ENCODE measurements at regions not wholly inside any gene's neighbourhood (a gene's known extent, or its start where the extent isn't known, plus 50 kb on each side); places are given as distances from the start of the nearest gene placed in this dataset.

GRCh38 chr5:74953937-74954720 is 87.9 kb upstream of the FAM169A start:
- DNase-seq: peak; percentile 75

GRCh38 chr5:74953554-74953936 is 87.4 kb upstream of the FAM169A start:
- DNase-seq: no peak

DNA sequence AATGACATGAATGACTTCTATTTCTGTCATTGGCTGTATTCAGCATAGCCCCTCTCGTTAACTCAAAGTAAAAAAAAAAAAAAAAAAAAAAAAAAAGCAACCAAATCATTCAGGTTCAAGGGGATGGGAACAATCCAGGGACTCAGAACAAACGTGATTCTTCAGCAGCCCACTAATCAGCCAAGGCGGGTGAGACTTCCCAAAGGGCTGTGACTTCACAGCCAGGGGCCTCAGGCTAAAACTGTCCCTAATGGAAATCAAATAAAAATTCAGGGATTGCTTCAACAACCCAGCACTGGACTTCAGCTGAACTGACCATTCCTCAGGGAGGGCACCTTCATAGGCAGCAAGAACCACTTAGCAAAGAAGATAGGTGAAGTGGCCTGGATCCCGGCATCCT is 86.2 kb upstream of the FAM169A start:
- DNase-seq: no peak

DNA sequence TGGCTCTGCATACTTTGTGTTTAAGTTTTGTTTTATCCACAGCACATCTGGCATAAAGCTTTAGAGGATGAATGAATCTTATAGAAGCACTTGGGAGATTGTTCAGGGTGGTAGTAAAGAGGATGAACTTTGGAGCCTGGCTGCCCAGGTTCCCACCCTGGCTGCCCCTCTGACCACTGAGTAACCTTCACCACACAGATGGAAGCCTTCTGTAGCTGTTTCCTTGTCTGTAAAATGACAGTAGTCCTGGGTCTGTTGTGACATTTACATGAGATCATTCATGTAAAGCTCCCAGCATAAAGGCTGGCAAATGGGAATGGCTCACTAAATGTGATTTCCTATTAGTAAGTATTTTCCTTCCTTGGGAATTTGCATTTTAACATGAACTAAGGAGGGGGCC is 85.7 kb upstream of the FAM169A start:
- DNase-seq: no peak

DNA sequence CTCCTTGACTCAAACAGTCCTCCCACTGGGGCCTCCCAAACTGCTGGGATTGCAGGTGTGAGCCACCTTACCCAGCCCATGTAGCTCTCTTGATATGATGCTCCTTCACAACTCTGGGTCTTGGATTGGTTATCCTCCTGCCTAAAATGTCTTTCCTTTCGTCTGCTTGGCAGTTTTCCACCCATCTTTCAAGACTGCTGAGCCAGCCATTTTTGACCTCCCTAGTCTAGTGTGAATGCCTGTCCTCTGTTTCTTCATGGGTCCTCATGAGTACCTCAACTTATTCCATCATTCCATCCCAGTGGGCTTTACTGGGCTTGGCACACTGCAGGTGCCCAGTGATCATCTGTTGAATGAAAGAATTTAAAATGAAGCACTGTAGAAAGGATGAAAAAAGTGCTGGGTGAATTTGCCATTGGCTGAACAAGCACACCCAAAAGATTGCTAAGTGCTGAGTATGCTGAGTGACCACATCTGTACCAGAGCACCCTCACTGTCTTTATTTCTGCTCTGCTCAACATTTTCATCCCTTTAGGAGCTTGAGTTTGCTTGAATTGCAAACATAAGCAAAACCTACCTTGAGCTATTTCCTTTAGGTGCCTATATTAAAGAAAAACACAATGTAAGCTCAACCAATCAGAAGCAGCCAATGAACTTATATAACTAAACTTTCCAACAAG is 84.8 kb upstream of the FAM169A start:
- DNase-seq: peak; percentile 54

- peak; percentile 27 for DNase-seq
Observed at GRCh38 chr5:74949976-74950375, 83.8 kb upstream of the FAM169A start.

DNA sequence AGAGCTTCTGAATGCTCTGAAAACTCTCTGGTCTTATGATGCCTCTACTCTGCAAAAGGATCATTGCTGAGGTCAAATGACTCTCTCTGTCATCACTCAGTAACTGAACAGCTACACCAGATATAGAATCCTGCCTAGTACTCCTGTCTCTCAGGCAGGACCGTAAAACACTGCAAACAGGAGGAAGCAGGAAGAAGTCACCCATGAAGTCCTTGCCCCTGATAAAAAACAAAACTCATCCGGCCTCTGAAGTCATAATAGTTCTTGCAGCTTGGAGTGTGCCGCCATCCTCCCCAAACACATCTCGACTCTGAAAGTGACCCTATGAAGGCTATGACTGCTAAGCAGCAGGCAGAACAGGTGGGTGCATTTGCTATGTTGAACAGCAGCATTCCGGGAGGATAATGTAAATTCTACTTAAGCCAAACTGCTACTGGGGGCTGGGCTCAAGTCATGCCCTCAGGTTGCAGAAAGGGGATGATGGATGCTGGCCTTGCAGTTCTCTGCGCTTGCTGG is 81.9 kb upstream of the FAM169A start:
- peak; percentile 76 for DNase-seq

- DNase-seq: no peak
Observed at GRCh38 chr5:74946471-74946870, 80.3 kb upstream of the FAM169A start.

DNA sequence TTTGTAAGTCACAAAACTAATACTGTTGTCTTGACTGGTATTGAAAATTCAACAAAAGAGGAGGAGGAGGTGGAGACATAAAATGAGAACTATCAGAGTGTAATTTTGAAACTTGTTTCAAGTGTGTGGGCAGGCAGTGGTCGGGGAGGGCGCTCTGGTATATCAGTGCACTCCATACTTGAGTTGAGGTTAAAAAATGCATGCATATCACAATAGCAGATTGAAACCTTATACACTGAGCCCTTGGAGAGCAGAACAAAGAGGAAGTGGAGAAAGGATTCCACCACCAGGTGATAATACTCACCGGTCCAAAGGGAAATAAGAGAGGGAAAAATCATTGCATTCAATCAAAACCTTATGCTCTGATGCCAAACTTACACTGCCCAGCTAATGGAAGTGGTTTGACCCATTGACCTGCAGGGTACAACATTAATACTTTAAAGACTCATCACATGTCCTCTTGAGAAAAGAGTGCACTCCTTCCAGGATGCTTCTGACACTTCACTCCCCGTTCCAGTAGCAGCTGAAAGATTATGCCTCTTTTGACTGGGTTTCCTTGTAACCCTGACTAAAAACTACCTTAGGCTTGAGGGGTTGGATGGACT is 79.5 kb upstream of the FAM169A start:
- DNase-seq: peak; percentile 21

GRCh38 chr5:74943905-74944304 is 77.7 kb upstream of the FAM169A start:
- DNase-seq: no peak

DNA sequence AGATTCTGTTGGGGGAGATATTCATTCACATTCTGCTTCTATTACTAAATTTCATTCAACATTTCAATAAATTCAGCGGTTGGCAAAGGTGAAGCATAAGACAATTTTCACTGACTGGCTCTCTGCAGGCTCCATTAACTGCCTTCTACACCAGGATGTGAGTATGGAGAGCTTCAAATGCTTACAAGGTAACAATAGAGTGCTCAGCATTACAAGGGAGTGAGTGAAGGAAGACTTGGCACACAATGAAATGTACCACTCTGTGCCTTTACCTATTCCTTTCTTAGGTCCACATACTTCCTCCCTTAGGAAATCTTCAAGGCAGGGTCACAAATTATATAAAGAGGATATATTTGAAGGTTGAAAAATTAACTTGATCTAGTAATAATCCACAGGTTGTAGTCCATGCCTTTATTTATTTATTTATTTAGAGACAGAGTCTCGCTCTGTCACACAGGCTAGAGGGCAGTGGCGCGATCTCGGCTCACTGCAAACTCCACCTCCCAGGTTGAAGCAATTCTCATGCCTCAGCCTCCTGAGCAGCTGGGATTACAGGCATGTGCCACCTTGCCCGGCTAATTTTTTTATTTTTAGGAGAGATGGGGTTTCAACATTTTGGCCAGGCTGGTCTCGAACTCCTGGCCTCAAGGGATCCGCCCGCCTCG is 76.6 kb upstream of the FAM169A start:
- DNase-seq: no peak

GRCh38 chr5:74940782-74941353 is 74.7 kb upstream of the FAM169A start:
- no peak for DNase-seq

DNA sequence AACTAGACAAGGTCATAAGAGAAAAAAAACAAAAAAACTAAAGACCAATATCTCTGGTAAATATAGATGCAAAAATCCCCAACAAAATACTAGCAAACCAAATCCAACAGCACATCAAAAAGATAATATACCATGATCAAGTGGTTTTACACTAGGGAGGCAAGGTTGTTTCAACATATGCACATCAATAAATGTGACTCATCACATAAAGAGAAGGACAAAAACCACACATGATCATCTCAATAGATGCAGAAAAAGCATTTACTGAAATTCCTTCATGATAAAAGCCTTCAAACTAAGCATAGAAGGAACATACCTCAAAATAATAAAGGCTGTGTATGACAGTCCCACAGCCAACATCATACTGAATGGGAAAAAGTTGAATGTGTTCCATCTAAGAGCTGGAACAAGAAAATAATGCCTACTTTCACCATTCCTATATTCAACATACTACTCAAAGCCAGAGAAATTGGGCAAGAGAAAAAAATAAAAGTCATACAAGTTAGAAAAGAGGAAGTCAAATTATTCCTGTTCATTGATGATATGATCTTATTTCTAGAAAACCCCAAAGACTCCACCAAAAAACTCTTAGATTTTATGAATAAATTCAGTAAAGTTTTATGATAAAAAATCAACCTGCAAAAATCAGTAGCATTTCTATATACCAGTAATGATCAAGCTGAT is 72.2 kb upstream of the FAM169A start:
- DNase-seq: peak; percentile 61

DNA sequence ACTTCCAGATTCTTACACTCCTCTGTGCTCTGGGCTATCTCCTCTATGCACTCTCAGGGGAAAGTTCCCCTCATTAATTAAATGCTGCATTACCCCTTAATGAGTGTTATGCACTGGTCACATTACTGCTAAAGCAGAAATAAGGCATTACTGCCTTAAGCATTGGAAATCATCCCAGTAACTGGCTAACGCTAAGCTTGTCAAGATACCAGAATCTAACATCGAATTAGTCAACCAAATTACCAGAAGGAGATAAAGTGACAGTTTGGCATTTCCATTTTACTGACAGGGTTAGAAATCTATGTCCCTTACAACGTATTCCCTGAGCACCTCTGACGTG is 69.5 kb upstream of the FAM169A start:
- DNase-seq: no peak

- DNase-seq: peak; percentile 73
Observed at GRCh38 chr5:74934949-74935751, 69.0 kb upstream of the FAM169A start.

- DNase-seq: no peak
Observed at GRCh38 chr5:74927336-74927735, 61.1 kb upstream of the FAM169A start.

GRCh38 chr5:74919487-74919886 is 53.3 kb upstream of the FAM169A start:
- DNase-seq: peak; percentile 66

- no peak for DNase-seq
Observed at GRCh38 chr5:74919041-74919440, 52.9 kb upstream of the FAM169A start.

DNA sequence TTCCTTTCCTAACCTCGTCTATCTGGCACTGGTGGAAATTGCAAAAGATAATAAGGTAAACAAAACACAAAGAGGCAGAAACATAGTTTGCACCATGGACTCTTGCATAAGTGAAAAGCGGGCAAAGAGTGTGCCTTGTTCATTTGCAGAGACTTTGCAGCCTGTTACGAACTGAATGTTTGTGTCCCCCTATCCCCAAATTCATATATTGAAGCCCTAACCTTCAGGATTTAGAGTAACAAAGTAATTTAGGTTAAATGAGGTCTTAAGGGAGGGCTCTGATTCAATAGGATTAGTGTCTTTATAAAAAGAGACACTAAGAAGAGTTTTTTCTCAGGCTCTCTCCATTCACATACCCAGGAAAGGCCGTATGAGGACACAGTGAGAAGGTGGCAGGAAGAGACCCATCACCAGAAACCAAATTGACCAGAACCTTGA is 52.1 kb upstream of the FAM169A start:
- DNase-seq: no peak

GRCh38 chr5:74916831-74917710 is 50.9 kb upstream of the FAM169A start:
- DNase-seq: peak; percentile 72
